Activated CD4-positive, alpha-beta T cell treated with anti-CD3 and anti-CD28 coated beads, Interleukin-2, Interleukin-4, amounts not matched to agents 100 ng/mL and 50 ng/mL, durations not matched to agents 16 hours and 8 hours (primary cell): ENCODE measurements at regions not wholly inside any gene's neighbourhood (a gene's known extent, or its start where the extent isn't known, plus 50 kb on each side); places are given as distances from the start of the nearest gene placed in this dataset.
"Not testable (repeated sequence)": the region's sequence is repeated elsewhere in the genome, so short reads cannot be mapped to it uniquely, and the experiment has no call there.

Source experiments
- DNase-seq: peaks from one replicate; pipeline ENCODE4 v3.0.0-alpha.2; 2020; ENCODE audit warnings: low spot score

DNA sequence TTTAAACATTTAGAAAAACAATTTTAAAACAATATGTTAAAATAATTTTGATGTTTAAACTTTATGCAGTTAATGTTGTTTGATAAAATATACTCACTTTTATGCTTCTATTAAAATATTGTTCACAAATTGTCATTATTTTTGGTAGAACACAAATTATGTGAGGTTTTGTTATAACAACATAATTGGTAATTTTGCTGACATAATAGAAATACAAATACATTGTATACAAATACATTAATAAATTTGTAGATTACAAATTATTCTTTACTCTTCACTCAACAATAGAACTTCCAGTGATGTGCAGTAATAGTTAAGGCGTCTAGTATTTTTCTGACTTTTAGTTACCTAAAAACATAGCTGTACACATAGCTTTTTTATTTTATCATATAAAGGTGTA lies 1472.4 kb upstream of the ADGRL3 start:
- no peak for DNase-seq

DNA sequence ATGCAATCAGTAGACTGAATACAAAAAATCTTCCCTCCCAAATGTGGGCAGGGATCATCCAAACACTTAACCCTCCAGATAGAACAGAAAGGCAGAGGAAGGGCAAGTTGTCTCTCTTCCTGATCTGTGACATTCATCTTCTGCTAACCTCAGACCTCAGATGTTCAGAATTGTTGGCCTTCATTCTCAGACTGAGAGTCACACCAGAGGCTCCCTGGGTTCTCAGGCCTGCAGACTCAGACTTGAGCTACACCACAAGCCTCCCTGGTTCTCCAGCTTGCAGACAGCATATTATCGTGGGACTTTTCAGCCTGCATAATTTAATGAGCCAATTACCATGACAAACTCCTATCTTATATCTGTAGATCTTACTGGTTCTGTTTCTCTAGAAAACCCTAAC lies 1471.6 kb upstream of the ADGRL3 start:
- no peak for DNase-seq

DNA sequence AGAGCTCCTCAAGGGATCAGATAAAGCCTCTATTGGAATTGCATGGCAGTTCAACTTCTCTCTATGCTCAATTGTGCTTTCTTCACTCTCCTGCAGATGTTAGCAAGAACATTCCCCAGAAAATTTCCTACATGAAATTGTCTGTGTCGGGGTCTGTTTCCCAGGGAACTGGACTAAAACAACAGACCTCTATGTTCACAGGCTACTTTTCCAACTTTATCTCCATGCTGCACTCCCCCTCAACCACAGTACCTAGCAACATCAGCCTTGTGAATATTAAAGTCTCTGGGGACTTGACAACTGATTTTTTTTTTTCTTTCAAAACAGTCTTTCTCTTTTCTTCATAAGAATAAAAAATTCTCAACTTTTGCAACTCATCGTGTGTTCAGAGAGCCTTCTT lies 1470.8 kb upstream of the ADGRL3 start:
- no peak for DNase-seq

DNA sequence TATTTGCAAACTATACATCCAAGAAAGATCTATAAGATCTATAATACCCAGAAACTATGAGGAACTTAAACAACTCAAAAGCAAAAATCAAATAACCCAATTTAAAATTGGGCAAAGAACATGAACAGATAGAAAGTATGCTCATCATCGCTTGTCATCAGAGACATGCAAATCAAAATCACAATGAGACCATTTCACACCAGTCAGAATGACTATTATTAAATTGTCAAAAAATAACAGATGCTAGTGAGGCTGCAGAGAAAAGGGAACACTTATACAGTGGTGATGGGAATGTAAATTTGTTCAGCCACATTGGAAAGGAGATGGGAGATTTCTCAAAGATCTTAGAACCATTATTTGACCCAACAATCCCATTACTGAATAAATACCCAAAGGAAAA lies 1451.7 kb upstream of the ADGRL3 start:
- DNase-seq = no peak

DNA sequence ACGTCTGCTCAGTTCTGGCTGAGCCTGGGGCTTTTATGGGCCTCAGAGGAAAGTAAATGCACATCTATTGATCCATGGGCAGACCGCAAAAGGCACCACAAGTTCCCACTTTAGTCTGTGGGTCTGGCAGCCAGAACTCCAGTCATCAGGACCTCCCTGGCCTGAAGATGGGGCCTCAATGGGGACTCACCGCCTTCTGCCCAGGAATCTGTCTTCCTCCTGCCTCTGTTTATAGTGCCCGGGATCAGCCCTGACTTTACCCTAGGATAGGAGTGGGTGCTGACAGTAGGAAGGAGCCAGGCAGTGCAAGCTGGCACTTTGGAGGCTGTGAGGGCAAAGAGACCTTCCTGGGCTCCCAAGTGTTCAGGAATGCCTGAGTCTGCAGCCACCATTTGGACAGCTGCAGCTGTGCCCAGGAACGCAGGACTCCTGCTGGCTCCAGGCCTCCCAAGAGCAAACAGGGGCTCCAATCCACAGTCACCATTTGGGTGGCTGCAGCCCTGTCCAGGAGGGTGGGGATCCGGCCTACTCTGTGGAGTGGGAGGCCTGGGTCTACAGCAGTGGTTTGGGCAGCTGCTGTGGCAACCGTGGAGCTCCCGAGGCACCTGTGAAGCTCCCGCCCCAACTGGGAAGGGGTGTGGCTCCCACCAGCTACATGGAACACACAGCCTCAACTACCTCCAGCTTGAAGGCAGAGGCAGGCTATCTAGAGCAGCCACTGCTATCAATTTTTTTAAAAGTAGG lies 1440.9 kb upstream of the ADGRL3 start:
- no peak for DNase-seq

DNA sequence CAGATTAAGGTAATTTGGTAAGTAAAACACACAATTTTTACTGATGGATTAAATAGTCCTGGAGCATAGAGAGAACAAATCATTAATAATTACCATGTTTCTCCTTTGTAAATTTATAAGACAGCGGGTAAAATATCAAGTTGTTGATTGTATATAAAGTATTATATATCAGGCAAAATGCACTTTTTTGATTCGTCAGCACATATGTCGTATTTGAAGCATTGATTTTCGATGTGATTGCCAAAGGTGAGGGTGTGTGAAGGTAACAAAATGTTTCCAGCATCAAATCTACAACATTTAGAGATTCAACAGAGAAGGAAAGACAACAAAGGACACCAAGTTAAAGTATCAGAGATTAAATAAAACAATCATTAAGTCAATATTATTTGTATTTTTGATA lies 1437.8 kb upstream of the ADGRL3 start:
- DNase-seq = no peak

GRCh38 chr4:59770601-59771264 lies 1429.4 kb upstream of the ADGRL3 start:
- no peak for DNase-seq

DNA sequence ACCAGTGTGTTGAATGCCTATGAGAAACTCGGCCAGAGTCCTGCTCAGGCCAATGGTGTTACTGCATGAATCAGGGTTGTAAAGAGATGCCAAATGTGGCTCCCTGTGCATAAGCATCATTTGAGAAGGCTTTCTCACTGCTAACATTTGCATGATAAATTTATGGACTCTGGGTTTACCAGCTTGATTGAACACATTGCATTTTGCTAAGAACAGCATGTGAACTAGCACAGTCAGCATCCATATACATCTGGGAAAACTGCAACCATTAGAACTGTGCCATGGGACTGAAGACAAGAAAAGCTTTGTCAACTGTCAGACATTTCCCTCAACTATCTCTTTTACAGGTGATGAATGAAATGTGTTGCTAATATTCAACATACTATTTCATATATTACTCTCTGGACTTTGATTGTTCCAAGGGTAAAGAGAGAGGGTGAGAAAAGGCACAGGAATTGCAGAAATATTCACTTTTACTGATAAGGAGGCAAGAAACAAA lies 1427.4 kb upstream of the ADGRL3 start:
- DNase-seq = no peak

DNA sequence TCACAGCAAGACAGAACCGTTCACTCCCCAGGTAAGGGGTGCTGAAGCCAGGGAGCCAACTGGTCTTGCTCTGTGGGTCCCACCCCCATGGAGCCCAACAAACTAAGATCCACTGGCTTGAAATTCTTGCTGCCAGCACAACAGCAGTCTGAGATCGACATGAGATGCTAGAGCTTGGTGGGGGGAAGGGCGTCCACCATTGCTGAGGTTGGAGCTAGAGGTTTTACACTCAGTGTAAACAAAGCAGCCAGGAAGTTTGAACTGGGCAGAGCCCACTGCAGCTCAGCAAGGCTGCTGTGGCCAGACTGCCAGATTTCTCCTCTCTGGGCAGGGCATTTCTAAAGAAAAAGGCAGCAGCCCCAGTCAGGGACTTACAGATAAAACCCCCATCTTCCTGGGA lies 1419.9 kb upstream of the ADGRL3 start:
- not testable (repeated sequence) for DNase-seq

GRCh38 chr4:59805176-59805575 lies 1395.0 kb upstream of the ADGRL3 start:
- DNase-seq = no peak

DNA sequence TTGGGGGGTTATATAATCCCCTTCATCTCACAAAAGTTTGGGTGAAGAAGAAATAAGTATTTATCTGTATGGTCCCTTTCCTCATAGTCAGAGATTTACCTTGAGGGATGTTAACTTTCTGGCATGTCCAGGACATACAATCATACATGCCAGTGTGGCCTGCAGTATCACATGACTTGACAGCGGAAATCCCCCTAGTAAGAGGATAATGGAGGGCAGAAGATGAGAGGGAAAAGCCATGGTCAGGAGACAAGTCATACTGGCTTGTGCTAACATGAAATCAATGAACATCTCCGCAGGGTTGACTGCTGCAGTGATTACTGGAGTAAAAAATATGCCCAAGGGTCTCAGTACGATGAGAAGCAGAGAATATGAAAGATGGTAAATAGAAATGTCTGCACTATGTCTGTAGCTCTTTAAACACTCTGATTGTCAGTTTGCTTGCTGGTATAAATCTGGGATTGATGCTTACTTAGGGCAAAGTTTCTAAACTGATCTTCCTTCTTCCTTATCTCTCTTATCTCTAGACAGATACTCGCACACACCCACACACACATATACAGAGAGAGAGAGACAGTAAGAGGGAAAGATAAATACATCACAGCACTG lies 1385.6 kb upstream of the ADGRL3 start:
- no peak for DNase-seq

DNA sequence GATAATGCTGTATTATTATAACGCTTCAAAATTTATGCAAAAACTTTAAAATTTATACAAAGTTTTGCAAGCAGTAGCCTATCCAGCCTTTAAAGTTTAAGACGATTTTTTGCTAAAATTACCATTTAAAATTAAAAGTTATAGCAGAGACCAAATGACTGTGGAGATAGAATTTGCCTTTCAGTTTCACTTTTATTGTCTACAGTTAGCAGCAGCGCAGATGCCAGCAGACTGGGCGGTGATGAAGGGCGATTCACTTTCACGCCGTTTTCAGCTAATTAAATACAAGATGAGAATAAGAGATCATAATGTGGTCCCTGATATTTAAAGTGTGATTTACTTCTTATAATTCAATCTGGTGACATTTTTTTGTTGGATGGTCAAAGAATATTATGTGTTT lies 1381.5 kb upstream of the ADGRL3 start:
- peak; percentile 1 for DNase-seq

DNA sequence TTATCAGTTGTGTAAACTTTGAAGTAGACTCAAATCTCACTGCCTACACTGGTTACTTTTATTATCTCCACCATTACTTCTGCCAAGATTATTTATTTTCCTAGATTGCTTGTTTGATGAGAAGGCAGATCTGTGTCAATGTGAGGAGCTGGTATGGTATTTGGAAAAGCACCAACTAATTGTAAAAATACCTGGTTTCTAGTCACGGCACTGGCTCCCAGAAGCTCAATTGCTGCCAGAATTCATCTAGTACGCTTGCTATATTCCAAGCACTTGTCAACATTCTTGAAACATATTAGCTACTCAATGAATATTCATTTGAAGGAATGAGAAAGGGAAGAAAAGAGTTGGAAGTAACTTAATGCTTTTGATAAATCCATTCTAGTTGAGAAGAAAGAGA lies 1376.8 kb upstream of the ADGRL3 start:
- DNase-seq = no peak

DNA sequence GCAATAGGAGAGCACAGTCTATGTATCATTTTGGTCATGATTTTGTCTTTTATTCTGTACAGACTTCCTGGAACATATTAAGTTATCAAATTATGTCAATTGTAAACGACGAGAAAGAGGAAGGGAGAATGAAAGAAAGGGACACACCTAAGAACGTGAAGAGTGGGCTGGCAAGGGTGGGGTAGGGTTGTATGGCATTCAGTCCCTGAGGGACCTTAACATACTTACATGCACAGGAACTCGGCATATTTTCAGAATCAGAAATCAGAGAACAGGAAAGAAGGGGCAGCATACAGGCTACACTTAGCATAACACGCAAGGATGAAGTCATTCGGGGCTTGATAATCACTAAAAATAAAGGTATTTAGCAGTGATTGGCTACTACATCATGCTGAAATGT lies 1375.0 kb upstream of the ADGRL3 start:
- DNase-seq = no peak

GRCh38 chr4:59831746-59832145 lies 1368.4 kb upstream of the ADGRL3 start:
- DNase-seq = no peak

- no peak for DNase-seq
Measured at GRCh38 chr4:59834943-59835342, 1365.2 kb upstream of the ADGRL3 start.

GRCh38 chr4:59837751-59838150 lies 1362.4 kb upstream of the ADGRL3 start:
- DNase-seq = no peak

GRCh38 chr4:59838236-59838635 lies 1361.9 kb upstream of the ADGRL3 start:
- DNase-seq = no peak

DNA sequence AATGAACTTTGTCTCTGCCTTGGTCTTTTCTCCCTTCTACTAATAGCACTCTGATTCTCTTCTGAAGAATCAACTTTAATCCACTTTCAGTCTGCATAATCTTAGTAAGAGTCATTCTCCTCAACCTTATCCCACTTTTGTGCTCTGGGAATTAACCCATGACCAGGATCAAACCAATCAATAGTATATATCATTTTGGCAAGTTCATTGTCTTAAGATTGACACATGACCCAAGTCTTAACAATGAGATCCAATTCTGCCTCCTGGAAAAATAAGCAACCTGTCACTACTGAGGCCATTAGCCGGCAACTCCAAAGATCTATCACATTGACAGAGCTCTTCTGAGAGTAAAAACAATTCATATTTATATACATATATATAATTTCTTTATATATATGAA lies 1358.4 kb upstream of the ADGRL3 start:
- DNase-seq = no peak

- DNase-seq = no peak
Measured at GRCh38 chr4:59848457-59848856, 1351.7 kb upstream of the ADGRL3 start.

DNA sequence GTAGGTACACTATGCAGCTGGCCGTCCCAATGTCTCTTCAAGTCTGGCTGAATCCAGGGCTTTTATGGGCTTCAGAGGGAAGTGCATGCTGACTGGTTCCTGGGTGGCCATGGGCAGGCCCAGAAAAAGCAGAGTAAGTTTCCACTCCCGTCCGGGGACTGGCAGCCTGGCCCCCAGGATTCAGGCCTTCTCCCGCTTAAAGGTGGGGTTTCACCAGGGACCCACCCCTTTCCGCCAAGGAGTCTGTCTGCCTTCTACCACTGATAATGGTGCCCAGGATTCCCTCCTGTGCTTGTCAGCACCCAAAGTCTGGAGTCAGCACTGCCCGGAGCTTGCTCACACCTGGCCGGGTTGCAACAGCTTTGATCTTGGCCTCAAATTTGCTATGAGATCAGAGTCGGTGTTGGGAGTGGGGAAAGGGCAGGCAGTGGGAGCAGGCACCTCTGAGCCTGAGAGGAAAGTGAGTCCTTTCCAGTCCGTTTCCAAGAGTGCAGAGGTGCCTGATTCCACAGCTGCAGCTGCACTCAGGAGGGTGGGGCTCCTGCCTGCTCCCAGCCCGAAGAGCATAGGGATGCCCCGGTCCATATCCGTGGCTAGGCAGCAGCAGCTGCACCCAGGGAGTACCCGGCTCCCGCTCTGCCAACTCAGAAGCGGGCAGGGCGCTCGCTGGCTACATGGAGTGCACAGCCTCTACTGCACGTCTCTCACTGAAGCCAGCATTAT lies 1344.3 kb upstream of the ADGRL3 start:
- no peak for DNase-seq

DNA sequence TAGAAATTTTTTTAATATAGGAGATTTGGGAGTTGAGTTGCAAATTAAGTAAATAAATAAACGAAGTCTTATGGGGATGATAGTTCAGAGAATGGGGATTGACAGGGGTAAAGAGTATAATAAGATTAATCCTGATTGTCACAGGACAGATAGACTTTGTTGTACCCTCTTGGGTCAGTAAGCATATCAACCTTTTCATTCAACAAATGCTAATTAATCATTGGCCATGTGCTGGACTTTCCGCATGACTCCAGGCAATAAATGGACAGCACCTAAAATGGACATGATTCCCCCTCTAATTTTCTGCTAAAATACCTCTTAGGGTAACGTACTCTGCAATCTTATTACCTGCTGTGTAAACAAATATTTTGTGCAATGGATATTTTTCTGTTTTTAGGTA lies 1331.1 kb upstream of the ADGRL3 start:
- no peak for DNase-seq

- no peak for DNase-seq
Measured at GRCh38 chr4:59869559-59869958, 1330.6 kb upstream of the ADGRL3 start.
